ENCODE measurements at regions not wholly inside any gene's neighbourhood (a gene's known extent, or its start where the extent isn't known, plus 50 kb on each side); places are given as distances from the start of the nearest gene placed in this dataset.

GRCh38 chr6:101001012-101001411 lies 119.9 kb upstream of the ASCC3 start:
- TF ChIP-seq POLR2A (IDR thresholded peaks at IDR 0.05; ENCODE audit: low read depth, low read length) (no peak), TAF1 (IDR thresholded peaks at IDR 0.05; ENCODE audit: low read depth, low read length) (no peak), POLR2AphosphoS5 (IDR thresholded peaks at IDR 0.05; ENCODE audit: low read depth, low read length) (no peak), SPI1 (IDR thresholded peaks at IDR 0.05; ENCODE audit: low read depth, low read length) (peak; percentile 56), POU2F2 (IDR thresholded peaks at IDR 0.05; ENCODE audit: low read depth, low read length) (no peak)
